HG03354 (cell line): ENCODE measurements at regions not wholly inside any gene's neighbourhood (a gene's known extent, or its start where the extent isn't known, plus 50 kb on each side); places are given as distances from the start of the nearest gene placed in this dataset.
A peak's percentile ranks its signal among the peaks of the same experiment; 100 is the strongest.
"Not testable (repeated sequence)": the region's sequence is repeated elsewhere in the genome, so short reads cannot be mapped to it uniquely, and the experiment has no call there.

Experiments
- ATAC-seq: cut with Tn5 transposase; IDR thresholded peaks from one replicate; pipeline ENCODE4 v1.9.1; 2021; ENCODE audit warnings: mild to moderate bottlenecking; ENCODE audit not compliant: unreplicated experiment, poor library complexity, severe bottlenecking

GRCh38 chr3:194045289-194045688 lies 90.7 kb upstream of the HES1 start:
- ATAC-seq, result peak; percentile 96

DNA sequence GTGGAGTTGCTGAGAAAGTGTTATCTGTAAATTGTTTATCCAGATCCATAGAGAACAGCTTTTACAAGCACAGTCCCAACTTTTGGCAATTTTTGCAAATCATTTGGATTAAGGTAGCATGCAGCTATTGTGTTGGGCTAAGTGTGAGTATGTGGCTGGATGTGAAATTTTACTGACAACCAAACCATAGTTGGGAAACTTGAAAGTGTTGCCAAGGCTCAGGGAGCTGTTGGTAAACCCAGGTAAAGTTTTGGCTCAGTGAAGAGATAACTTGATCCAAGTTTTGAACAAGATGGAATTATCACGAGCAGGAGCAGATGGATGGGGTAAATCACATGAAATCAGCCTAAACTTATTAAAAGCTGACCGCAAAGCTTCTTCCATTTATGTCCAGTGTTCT lies 90.0 kb upstream of the HES1 start:
- no peak for ATAC-seq

GRCh38 chr3:194046531-194046930 lies 89.4 kb upstream of the HES1 start:
- ATAC-seq, result no peak

DNA sequence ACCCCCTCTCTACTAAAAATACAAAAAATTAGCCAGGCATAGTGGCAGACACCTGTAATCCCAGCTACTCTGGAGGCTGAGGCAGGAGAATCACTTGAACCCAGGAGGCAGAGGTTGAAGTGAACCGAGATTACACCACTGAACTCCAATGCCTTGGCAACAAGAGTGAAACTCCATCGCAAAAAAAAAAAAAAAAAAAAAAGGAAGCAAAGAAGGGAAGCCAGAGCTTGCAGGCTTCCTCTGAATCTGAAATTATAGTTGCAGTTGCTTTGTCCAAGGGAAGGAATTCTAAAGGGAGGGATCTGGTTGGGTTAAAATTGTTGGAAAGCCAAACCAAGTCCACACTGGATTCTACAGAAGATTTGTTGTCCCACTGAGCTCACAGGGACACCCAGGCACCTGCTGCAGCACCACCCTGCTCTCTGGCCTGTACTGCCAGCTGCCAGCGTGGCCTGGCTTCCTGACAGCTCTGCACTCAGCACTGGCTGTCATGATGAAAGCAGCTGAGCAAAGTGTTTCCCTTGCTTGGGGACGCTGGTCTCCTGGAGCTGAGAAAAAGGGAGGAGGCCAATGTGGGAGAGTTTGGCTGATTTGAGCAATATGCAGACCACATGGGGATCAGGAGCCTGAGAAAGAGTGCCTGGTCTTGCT lies 88.8 kb upstream of the HES1 start:
- no peak for ATAC-seq

DNA sequence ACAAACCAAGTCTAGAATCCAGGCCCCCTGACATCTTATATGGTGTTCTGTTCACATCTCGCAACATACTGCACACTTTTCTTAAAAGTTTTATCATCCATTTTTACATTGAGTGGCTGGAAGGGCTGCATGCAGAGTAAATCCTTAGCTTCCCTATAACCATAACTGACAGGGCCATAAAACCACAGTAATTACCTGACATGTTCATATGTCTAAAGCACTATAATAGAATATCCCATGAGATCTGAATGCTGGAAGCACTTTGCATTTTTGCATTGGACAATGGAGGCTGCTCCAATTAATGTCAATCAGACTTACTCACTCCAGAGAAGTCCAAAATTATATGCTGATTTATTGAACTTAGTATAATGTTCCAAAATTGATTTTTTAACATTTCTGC lies 86.6 kb upstream of the HES1 start:
- no peak for ATAC-seq

DNA sequence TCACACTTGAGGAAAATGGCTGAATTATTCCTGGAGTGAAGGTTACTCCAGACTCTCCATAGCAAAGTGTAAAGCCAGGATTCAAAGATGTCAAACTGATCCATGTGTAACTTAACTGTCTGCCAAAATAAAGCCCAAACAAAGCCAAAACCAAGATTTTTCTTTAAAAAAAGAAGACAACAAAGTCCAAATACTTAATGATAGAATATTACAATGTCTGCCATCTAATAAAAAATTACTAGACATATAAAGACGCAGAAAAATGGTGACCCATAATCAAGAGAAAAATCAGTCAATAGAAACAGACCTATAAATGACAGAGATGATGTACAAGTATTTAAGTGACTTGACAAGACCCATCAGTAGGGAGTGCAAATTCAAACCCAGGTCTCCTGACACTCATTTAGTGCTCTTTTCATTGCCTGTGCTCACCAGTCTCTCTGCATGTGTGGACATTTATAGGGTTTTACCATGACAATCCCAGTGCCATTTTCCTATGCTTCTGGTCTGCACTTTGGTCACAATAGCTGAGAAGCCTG lies 85.1 kb upstream of the HES1 start:
- ATAC-seq, result no peak

DNA sequence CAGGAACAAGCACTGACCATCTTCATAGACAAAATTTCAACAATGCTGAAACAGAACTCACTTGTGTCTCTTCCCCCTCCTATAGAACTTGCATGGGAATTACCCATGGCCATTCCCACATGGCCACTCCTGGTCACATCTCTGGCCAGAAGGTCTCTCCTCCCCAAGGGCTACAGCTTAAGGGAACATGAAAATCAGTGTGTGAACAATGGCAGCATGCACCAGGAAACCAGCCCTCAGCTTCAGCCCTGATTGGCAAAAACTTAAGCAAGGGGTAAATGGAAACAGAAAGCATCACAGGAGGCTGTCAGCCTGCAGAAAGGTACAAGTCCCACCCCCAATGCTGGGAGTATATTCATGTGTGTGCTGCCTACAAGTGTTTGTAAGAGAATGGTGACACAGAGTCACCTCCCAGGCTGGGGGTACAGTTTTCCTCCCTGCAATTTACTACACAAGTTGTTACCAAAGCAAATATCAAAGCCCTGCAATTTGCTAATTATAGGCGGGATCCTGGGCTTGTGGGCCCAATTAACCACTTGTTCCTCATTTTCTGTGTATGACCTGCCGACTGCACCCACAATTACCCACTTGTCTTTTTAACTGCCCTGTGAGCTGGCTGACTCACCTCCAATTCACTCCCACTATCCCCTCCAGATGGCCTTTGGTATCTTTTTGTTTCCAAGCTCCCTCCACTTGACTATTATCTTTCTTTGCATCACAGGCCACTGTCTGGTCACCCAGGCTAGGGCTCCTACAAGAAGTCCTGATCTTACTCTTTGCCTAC lies 84.4 kb upstream of the HES1 start:
- no peak for ATAC-seq

GRCh38 chr3:194053136-194053535 lies 82.8 kb upstream of the HES1 start:
- no peak for ATAC-seq

DNA sequence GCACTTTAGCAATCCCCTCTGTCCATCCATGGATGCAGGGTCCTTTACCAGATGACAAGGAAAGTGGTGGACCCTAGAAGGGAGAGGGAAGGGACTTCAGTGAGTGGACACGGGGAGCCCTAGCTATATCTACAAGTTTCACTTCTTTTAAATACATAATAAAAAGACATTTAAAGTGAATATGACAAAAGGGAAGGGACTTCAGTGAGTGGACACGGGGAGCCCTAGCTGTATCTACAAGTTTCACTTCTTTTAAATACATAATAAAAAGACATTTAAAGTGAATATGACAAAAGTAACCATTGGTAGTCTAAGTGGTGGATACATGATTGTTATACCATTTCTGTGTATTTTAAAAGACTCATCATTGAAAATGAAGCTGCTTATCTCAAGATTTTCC lies 81.9 kb upstream of the HES1 start:
- ATAC-seq, result no peak

GRCh38 chr3:194054540-194054939 lies 81.4 kb upstream of the HES1 start:
- ATAC-seq, result no peak

GRCh38 chr3:194054961-194055360 lies 81.0 kb upstream of the HES1 start:
- no peak for ATAC-seq

DNA sequence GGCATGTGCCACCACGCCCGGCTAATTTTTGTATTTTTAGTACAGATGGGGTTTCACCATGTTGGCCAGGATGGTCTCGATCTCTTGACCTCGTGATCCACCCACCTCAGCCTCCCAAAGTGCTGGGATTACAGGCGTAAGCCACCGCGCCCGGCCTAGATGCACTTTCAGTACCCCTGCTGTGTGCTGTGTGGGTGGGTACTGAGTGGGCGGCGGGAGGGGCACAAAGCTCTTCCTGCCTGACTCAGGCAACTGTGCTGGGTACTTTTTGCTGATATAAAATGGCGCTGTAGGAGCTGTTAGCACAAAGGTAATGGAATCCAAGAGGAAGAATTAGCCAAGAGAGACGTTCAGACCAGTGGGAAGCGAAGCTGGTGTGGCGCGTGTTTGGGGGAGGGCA lies 79.6 kb upstream of the HES1 start:
- not testable (repeated sequence) for ATAC-seq

- no peak for ATAC-seq
Observed at GRCh38 chr3:194056731-194057415, 79.1 kb upstream of the HES1 start.

DNA sequence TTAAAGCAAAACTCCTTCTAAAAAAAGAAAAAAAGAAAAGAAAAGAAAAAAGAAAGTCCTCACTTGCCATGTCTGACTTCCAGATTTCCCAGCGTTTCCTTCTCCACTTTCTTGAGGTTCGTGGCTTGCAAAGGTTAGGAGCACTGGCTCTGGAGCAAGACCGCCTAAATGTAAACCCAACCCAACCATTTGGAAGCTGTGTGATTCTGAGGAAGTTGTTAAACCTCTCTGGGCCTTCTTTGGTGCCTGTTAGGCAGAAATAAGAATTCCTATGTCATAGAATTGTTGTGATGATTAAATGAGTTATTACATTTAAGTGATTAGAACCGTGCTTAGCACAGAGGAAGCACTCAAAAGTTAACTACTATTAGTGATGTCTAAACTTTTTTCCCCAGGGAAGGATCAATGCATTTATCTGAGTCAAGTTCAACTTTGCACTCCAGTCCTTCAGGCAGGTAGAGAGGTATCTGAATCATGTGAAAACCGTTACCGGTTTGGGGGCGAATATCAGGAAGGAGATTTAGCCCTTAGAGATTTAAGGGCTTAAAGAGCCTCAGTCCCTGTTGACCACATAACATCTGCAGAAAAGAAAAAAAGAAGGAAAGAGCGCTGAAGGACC lies 78.3 kb upstream of the HES1 start:
- ATAC-seq, result peak; percentile 44

- ATAC-seq, result peak; percentile 74
Observed at GRCh38 chr3:194058189-194058571, 77.8 kb upstream of the HES1 start.

GRCh38 chr3:194058753-194059152 lies 77.2 kb upstream of the HES1 start:
- no peak for ATAC-seq

- no peak for ATAC-seq
Observed at GRCh38 chr3:194061421-194062030, 74.4 kb upstream of the HES1 start.

DNA sequence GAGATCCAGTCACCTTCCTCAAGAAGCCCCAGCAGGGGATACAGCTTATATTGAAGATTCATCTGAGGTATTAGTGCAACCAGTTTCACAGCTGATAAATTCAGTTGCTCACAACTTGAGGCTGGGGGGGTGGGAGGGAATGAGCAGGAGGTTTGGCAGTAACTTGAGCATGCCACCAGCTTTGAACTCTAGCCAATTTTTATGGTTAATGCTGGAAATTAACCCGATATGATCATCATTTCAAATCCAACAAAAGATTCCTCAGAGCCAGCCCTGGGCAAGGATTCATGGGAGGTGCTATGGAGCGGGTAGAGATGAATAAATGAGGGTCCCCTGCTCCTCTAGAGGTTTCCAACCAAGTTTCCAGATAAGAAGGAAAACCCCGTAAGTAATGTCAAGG lies 73.1 kb upstream of the HES1 start:
- ATAC-seq, result no peak

GRCh38 chr3:194064380-194065332 lies 71.3 kb upstream of the HES1 start:
- no peak for ATAC-seq
